Fibroblast of pulmonary artery (primary cell): ENCODE measurements at regions not wholly inside any gene's neighbourhood (a gene's known extent, or its start where the extent isn't known, plus 50 kb on each side); places are given as distances from the start of the nearest gene placed in this dataset.
A peak's percentile ranks its signal among the peaks of the same experiment; 100 is the strongest.
"Not testable (repeated sequence)": the region's sequence is repeated elsewhere in the genome, so short reads cannot be mapped to it uniquely, and the experiment has no call there.

Source experiments
- DNase-seq: peaks from one replicate; pipeline ENCODE4 v3.0.0-alpha.2; 2010; ENCODE audit warnings: low read depth
- H3K4me3 ChIP-seq: replicated peaks from 2 replicates; pipeline ENCODE4 v1.5.1; 2011; ENCODE audit warnings: low read depth, mild to moderate bottlenecking, control low read depth, low read length, moderate library complexity
- TF ChIP-seq, protein P1 (sequence below): IDR thresholded peaks from 2 replicates; pipeline ENCODE4 v1.5.1; 2011; ENCODE audit warnings: mild to moderate bottlenecking, control low read depth, low read length, inconsistent platforms; ENCODE audit errors: missing control alignments

DNA sequence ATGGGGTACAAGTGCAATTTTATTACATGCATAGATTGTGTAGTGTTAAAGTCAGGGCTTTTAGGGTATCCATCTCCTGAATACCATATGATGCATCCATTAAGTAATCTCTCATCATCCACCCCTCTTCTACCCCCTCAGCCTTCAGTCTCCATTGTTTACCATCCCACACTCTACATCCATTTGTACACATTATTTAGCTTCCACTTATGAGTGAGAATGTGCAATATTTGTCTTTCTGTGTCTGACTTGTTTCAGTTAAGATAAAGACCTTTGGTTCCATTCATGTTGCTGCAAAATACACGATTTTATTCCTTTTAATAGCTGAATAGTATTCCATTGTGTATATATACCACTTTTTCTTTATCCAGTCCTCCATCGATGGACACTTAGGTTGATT, 222.5 kb upstream of the USP24 start:
- no peak overlapping the region for H3K4me3 ChIP-seq
- TF ChIP-seq, protein P1, sequence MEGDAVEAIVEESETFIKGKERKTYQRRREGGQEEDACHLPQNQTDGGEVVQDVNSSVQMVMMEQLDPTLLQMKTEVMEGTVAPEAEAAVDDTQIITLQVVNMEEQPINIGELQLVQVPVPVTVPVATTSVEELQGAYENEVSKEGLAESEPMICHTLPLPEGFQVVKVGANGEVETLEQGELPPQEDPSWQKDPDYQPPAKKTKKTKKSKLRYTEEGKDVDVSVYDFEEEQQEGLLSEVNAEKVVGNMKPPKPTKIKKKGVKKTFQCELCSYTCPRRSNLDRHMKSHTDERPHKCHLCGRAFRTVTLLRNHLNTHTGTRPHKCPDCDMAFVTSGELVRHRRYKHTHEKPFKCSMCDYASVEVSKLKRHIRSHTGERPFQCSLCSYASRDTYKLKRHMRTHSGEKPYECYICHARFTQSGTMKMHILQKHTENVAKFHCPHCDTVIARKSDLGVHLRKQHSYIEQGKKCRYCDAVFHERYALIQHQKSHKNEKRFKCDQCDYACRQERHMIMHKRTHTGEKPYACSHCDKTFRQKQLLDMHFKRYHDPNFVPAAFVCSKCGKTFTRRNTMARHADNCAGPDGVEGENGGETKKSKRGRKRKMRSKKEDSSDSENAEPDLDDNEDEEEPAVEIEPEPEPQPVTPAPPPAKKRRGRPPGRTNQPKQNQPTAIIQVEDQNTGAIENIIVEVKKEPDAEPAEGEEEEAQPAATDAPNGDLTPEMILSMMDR: no peak
- no peak for DNase-seq

DNA sequence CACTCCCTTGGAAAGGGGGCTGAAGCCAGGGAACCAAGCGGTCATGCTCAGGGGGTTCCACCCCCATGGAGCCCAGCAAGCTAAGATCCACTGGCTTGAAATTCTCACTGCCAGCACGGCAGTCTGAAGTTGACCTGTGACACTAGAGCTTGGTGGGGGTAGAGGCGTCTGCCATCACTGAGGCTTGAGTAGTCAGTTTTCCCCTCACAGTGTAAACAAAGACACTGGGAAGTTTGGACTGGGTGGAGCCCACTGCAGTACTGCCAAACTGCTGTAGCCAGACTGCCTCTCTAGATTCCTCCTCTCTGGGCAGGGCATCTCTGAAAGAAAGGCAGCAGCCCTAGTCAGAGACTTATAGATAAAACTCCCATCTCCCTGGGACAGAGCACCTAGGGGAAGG, 215.6 kb upstream of the USP24 start:
- not testable (repeated sequence) for H3K4me3 ChIP-seq, DNase-seq

DNA sequence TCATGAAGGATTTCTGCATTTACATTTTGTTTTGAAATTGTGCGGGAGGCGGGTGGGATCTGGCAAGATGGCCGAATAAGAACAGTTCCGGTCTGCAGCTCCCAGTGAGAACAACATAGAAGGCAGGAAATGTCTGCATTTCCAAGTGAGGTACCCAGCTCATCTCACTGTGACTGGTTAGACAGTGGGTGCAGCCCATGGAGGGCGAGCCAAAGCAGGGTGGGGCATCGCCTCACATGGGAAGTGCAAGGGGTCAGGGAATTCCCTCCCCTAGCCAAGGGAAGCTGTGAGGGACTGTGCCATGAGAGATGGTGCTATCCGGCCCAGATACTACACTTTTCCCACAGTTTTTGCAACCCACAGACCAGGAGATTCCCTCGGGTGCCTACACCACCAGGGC, 215.0 kb upstream of the USP24 start:
- not testable (repeated sequence) for H3K4me3 ChIP-seq, DNase-seq

DNA sequence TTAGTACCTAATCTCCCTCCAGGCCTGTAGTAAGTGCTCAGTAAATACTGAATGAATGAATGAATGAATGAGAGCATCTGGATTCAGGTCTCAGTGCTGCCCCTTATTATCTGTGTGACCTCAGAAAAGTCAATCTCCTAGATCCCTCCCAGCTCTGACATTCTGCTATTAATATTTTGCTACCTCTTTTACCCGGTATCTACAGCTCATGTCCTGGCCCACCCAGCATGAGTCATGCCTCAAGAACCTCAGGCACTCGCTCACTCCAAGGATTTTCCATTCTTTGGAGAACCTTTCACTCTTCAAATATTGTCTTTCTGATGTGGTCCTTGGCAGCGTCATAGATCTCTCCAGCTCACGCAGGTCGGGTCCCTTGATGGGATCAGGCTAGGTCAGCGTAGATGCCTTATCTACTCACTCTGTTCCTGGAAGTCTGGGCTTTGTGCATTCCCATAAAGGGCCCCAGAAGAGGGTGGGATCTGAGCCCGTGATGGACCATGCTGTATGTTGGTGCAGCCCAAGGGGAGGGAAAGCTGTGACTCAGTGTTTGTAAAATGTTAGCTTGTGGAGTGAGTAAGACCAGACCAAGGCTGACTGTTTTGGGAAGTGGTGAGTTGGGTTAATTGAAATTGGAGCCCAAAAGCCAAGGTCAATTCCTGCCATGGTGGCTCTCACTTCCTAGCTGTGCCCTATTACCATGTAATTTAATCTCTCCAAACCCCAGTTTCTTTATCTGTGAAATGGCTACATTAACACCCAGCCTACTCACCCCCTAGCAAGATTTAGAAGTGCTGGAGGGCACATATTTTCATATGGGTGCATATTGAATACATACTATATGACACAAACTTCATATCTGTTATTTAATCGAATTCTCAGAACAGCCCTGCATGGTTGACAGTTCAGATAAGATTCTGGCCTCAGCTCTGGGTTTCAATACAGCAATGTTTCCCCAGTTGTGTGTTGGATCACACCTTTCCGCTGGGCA, 214.1 kb upstream of the USP24 start:
- TF ChIP-seq, protein P1: no peak
- DNase-seq: peak; percentile 98
- no peak overlapping the region for H3K4me3 ChIP-seq

DNA sequence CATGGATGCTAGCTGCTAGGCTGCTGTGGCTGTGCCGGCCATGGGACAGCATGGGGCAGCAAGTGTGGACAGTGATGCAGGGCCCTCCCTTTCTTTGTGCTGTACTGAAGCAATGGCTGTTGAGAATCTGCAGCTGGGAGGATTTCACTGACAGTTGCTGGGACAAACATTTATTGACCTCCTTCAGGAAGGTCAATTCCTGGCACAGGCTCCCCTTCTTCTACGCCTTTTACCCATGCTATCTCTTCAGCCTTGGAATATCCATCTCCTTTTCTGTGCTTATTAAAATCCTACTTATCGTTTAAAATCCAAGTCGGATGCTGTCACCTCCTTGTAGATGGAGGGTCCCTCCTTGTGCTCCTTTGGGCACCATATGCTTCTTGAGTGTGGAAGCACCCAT, 213.1 kb upstream of the USP24 start:
- no peak for DNase-seq
- no peak overlapping the region for H3K4me3 ChIP-seq

DNA sequence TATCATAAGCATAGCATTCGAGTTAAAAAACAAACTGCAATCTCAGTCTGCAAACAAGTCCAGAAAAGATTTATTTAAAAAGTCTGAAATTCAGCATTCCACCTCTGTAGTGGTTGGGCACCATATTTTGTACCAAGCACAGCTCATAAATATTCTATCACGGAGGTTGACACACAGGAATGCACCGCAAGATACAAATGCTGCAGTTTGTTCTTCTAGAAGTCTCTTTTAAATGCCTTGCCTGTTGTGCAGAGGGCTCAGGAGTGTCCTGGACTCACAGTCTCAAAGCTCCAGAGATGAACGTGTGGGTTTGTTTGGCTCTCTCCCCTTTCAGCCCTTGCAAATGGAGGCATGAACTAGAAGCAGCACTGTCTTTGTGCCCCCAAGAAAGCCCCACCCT, 212.4 kb upstream of the USP24 start:
- no peak overlapping the region for H3K4me3 ChIP-seq
- TF ChIP-seq, protein P1: no peak
- no peak for DNase-seq

More for the DNA sequence above, 213.1 kb upstream of the USP24 start:
- TF ChIP-seq, protein P1: no peak

DNA sequence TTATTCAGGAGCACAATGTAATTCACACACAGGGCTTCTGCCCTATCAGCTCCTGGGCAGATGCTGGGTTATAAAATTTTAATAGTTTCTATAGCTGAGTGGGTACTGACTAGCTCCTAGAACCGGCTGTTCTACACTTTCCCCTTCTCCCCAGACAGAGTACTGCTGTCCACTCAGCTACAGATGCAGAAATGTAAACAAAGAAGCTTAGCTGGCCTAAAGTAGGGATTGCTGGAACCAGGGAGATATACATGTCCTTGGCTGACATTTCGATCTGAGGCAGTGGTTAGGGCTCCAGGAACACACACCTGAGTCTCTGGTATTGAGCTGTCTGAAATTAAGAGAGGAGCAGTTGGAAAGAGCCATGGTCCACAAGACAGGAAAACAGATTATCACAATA, 211.5 kb upstream of the USP24 start:
- no peak for DNase-seq
- H3K4me3 ChIP-seq: no peak overlapping the region
- TF ChIP-seq, protein P1: no peak

DNA sequence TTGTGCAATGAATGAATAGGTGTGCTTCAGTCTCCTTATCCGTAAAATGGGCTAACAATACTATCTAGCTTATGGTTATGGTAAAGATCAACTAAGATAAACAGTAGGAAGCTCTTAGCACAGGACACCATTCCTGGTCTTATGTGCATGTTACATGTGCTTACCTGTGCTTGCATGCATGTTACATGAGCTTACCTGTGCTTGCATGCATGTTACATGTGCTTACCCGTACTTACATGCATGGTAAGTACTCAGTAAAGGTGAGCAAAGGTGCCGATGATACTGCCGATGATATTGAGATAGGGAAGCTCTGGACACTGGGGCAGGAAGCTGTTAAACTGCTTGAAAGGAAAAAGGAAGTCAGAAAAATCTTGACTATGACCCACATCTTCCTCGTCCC, 211.0 kb upstream of the USP24 start:
- no peak overlapping the region for H3K4me3 ChIP-seq
- DNase-seq: no peak
- TF ChIP-seq, protein P1: no peak
